ENCODE measurements at regions not wholly inside any gene's neighbourhood (a gene's known extent, or its start where the extent isn't known, plus 50 kb on each side); places are given as distances from the start of the nearest gene placed in this dataset.

DNA sequence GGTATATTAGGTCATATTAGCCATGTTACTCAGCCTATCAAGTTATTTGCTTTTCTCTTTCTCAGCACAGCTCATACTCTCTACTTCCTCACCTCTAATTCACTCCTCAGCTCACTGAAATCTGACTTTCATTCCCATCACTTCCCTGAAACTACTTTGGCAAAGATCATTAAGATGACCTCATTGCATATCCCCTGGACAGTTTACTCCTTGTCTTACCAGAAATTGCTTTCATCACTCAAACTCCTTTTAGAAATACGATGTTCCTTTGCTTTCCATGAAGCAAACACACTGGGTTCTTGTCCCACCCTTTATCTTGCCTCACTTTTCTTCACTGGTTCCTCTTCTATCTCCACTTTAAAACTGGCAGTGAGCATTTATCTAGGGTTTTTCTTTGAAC lies 354.4 kb downstream of the TUSC7 start:
- DNase-seq (ENCODE audit: low read depth in 2 of 3, low spot score in 1 of 3): no peak

DNA sequence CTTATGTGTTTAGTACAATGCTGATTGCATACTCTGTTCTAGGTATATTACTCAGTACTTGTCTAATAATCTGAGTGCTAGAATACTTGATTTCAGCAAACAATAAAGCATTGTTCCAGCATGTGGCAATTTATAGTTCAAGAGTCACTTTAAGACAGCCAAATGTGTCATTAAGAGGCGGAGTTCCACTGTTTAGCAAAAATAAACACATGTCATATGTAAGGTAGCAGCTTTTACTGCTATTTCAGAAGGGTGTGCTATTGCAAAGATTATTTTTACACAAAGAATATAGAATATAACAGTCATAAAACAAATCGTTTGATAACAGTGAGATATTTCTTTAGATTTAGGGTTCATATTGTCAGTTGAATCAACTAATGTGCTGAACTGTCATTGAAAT lies 358.7 kb downstream of the TUSC7 start:
- DNase-seq (ENCODE audit: low read depth in 2 of 3, low spot score in 1 of 3): no peak

DNA sequence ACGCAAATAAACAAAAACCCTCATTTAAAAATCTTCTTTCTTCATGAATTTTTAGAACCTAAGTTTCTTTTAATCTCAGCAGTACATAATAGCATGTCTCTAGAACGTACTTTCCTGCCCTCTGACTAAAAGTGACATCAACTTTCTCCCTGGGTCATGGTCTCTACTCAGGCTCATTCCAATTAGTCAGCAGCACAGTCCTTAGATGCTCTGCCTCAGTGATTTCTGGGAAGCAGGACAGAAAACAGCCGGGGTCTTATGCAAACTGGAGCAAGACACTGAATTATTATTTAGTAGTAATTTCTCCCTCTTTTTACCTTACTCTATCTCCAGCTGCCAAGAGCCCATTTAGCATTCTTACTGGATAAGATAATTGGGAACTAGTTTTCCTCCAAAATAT lies 365.2 kb downstream of the TUSC7 start:
- DNase-seq (ENCODE audit: low read depth in 2 of 3, low spot score in 1 of 3): no peak

DNA sequence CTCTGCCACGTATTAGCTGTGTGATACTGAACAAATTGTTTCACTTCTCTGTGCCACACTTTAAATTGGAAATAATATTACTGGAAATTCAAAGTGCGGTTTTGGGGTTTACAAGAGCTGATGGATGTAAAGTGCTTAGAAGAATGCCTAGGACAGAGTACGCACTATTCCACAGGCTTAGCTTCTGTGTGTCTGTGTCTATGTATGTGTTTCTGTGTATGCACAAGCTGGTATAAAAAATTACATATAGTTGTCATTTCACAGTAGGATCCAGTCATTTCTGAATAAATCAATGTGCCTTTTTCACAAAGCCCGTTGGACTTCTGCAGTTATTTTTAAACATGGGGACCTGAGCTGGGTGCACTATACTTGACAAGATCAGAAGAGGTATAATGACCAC lies 370.4 kb downstream of the TUSC7 start:
- DNase-seq (ENCODE audit: low read depth in 2 of 3, low spot score in 1 of 3): no peak

DNA sequence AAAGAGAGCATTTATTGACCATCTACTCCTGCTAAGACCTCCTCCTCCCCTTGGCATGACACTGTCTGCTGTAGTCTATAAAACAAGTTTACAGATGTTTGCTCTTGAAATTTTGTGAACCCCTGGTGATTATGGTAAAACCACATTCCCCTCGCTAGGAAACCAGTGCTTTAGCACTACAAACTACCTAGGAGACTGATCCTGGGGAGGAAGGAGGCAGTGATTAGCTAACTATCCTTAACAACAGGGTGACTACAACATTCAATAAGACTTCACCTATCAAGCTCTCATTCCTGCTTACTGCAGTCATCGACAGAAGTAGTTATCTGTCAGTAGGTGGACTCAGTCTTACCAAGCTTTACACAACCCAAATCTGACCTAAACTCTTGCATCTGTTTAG lies 371.3 kb downstream of the TUSC7 start:
- no peak for DNase-seq (ENCODE audit: low read depth in 2 of 3, low spot score in 1 of 3)

DNA sequence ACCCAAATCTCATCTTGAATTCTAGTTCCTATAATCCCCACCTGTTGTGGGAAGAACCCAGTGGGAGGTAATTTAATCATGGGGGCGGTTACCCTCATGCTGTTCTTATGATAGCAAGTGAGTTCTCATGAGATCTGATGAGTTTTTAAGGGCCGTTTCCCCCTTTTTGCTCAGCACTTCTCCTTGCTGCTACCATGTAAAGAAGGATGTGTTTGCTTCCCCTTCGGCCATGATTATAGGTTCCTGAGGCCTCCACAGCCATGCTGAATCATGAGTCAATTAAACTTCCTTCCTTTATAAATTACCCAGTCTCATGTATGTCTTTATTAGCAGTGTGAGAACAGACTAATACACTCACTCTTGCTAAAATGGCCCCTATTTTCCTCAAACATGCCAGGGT lies 374.7 kb downstream of the TUSC7 start:
- no peak for DNase-seq (ENCODE audit: low read depth in 2 of 3, low spot score in 1 of 3)

DNA sequence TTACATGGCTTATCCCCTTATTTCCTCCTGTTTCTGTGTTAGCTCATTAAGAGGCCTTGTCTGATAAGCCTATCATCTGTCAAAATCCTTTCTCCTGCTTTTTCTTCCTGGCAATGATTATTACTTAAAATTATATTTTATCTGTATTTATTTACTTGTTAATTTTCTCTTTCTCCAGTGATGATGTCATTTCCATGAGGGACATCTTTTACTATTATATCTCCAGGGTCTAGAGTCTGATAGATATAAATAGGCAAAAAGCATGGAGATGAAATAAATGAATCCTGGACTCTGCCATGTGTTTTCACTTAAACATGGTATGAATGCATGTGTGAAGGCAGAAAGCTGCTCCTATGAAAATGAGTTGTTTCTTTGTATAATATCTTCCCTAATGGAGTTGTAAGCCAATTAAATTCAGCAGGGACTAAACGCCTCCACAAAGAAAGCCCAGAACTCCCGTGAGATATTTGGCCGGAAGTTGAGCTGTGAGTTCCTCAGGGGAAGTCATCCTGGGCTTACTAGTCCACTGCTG lies 375.2 kb downstream of the TUSC7 start:
- DNase-seq (ENCODE audit: low read depth in 2 of 3, low spot score in 1 of 3): no peak

DNA sequence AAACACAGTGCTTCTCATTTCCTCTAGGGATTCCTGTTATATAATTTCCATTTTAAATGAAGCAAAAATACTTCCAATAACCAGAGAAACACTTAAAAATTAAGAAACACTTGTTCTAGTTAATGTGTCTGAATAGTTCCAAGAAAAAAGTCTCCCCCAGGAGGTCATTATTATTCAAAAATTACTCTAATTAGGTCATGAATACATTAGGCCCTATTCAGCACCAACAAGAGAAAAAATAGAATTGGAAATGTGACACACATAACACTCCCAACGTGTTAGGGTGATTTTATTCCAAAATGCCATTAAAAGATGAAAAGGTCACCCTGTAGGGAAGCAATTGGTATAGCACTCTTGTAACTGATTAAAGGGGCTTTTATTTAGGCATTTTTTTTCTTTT lies 382.1 kb downstream of the TUSC7 start:
- no peak for DNase-seq (ENCODE audit: low read depth in 2 of 3, low spot score in 1 of 3)

DNA sequence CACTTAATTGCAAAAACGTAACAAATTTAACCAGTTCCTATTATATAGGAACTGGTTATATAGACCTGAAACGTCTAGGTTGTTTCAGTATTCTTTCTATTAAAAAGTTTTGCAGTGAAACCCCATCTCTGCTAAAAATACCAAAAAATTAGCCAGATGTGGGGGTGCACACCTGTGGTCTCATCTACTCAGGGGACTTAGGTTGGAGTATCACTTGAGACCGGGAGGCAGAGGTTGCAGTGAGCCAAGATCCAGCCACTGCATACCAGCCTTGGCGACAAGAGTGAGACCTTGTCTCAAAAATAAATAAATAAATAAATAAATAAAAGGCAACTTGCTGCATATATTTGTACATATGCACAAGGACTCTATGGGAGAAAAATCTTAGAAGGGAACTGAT lies 387.0 kb downstream of the TUSC7 start:
- DNase-seq (ENCODE audit: low read depth in 2 of 3, low spot score in 1 of 3): no peak

DNA sequence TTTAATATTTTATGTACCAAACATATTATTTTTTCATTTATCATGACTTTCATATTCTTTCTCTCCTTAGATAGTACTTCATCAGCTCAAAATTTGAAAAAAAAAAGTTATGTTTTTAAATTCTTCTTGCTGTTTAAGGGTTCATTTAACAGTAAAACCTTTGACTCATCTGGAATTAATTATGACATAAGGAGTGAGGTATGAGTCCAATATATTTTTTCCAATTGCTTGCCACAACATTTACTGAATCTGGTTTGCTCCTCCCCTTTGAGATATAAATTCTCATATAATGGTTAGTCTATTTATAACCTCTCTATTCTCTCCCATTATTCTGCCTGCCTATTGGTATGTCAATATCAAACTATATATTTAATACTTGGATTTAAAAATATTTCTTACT lies 387.8 kb downstream of the TUSC7 start:
- DNase-seq (ENCODE audit: low read depth in 2 of 3, low spot score in 1 of 3): no peak

DNA sequence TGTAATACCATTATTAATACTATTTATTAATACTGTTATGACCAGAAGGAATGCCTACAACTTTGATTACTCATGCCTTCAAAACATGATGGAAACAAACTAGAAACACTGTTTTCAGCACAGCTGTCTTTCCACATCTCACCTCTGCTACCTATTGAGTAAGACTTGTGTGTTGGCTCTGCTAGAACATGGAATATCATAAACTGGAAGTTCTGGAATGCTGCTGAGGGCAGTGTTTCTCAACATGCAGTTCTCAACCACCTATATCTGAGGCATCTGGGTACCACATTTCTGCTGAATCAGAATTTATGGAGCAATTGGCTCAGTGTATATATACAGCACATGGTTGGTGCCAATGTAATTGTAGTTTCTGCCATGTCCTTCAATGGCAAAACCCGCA lies 392.1 kb downstream of the TUSC7 start:
- DNase-seq (ENCODE audit: low read depth in 2 of 3, low spot score in 1 of 3): no peak

DNA sequence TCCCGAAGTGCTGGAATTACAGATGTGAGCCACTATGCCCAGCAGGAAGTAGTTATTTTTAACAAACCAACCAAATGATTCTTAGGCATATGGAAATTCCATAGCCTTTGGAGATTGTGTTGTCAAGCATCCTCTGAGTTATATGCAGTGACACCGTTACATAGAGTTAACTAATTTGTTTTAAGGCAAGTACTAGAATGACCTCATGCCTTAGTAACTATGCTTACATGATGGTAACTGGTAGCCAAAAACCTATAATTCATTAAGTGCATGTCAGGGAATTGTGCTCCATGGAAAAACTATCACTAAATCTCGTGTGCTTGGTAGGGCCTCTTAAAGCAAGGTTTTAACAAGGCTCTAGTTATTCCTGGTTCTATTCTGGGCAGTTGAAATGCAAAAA lies 392.8 kb downstream of the TUSC7 start:
- no peak for DNase-seq (ENCODE audit: low read depth in 2 of 3, low spot score in 1 of 3)

DNA sequence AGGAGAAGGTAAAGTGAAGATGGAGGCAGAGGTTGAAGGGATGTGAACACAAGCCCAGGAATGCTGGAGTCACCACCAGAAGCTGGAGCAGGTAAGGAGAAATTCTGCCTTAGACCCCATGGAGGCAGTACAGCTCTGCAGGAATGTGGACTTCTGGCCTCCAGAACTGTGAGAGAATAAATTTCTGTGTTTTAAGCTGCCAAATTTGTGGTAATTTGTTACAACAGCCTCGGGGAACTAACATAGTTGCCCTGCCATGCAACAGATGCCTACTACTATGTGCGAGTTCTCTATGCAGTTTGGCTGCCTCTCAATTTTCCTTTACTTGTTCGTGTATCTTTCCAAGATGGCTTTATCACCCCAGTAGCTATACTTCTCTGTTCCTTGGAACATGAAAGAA lies 394.1 kb downstream of the TUSC7 start:
- DNase-seq (ENCODE audit: low read depth in 2 of 3, low spot score in 1 of 3): no peak

DNA sequence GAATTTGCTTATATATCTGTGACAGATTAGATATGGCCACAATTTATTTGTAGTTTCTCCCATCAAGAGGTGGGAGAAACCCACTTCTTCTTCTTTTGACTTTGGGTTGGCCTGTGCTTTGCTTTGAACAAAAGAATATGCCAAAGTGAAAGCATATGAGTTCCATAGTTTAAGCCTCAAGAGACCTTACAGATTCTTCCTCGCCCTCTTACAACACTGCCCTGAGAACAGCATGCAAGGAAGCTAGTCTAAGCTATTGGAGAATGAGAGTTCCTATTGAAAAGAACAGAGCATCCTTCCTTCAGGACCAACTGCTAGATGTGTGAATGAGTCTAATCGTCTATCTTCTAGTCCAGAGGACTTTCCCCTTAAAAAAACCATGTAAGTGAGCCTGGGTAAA lies 394.8 kb downstream of the TUSC7 start:
- DNase-seq (ENCODE audit: low read depth in 2 of 3, low spot score in 1 of 3): no peak

DNA sequence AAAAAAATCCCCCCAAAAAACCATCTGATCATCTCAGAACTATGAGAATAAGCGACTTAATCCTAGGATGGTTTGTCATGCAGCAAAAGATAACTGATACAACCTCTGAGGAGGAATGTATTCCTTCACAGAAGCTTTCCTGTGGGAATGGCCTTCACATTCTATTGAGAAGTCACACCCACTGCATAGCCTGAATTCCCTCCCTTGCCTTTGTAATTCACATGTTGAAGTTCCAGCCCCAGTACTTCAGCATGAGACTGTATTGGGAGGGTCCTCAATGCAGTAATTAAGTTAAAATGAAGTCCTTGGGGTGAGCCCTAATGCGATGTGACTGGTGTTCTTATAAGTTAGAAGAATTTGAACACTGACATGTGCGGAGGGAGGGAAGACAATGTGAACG lies 395.2 kb downstream of the TUSC7 start:
- no peak for DNase-seq (ENCODE audit: low read depth in 2 of 3, low spot score in 1 of 3)

DNA sequence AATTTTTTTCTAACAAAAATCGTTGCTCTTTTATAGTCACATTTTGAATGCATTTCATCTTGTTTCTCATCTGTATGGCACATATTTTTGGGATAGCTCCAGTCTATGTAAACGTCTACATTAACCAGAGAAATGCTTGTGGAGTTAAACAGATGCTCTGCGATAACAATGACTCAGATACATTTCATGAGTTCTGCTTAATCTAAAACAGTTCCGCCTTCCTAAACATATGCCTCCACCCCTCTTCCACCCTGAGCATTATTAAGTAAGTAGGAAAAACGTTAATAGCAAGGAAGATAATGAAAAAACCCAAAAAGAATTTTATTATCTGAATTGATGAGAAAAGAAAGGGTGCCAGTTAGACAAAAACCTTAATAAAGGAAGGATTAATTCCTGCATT lies 396.1 kb downstream of the TUSC7 start:
- no peak for DNase-seq (ENCODE audit: low read depth in 2 of 3, low spot score in 1 of 3)

DNA sequence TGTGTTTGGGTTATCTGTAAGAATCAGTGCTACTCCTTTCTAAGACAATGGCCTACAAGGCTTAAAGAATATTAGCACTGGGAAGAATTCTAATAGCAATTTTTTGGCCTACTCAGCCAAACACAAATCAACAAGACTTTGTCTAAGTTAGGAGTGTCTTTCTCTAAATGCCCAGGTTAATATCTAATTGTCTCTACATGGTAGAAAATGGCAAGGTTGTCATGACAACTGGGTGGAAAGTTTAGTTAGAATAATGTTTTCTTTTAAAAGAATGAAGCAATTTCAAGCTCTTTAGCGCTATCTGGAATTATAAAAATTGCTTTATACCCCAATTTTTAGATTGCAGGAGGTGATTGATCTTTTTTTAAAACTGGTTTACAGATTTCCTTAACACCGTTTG lies 396.8 kb downstream of the TUSC7 start:
- no peak for DNase-seq (ENCODE audit: low read depth in 2 of 3, low spot score in 1 of 3)

DNA sequence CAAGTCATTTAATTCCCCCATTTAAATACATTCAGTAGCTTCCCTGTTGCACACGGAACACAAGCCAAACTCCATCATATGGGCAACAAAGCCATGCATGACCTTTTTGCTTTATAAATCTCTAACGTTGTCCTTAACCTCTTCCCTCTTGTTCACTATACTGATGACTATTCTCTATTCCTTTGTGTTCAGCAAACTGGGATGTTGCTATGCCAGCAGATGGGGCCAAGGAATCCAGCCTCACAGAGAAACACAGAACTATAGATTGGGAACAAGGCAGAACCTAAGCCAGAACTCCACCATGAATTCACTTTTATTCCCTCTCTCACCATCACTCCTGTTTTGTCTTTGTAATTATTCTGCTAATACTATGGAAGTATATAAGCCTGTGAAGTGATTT lies 398.4 kb downstream of the TUSC7 start:
- DNase-seq (ENCODE audit: low read depth in 2 of 3, low spot score in 1 of 3): no peak

DNA sequence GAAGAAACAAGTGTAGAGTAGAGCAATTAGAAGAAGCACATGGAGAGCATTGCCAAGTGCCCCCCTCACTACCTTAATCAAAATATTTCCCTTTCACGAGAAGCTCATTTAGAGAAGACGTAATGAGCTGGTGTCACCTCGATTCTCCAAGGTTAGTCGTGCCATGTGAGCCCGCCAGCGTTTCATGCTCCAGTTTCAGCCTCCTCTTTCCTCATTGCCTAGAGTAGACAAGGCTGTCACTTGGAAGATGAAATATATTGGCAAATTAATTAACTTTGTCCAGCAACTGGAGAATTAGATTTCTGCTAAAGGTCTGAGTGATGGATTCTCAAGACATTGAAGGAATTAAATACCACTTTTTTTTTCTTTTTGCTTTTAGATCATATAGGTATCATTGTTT lies 399.6 kb downstream of the TUSC7 start:
- no peak for DNase-seq (ENCODE audit: low read depth in 2 of 3, low spot score in 1 of 3)

DNA sequence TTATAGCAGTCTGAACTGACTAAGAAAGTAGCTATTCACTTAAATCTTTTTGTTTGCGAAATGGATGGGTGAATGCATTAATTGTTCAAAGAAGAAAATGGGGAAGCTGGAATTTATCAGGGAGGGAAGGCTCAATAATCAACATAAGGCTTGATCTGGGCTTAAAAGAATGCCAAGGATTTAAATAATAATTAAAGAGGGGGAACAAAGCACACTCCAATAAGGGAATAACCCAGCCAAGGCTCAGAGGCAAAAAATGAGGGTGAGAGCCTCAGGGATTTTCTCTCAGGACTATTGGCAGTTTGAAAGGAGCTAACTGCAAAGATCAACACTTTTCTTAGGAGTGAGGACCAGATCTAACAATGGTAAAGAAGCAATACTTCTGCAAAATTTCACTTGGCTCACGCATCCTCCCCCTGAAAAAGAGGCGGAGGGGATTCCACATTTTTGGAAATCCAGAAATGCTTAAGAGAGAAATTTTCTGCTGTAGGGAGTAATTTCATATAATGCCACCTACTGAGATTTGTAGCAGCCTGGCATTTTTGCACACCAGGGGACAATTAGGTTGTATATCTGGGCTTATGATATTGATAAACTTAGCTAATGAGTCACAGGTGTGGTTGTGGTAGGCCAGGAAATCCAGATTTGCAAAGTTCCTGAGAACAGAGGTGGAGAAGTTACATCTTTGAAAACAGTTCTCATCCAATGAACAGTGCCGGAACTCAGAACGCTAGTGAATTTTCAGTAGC lies 405.1 kb downstream of the TUSC7 start:
- DNase-seq (ENCODE audit: low read depth in 2 of 3, low spot score in 1 of 3): no peak

DNA sequence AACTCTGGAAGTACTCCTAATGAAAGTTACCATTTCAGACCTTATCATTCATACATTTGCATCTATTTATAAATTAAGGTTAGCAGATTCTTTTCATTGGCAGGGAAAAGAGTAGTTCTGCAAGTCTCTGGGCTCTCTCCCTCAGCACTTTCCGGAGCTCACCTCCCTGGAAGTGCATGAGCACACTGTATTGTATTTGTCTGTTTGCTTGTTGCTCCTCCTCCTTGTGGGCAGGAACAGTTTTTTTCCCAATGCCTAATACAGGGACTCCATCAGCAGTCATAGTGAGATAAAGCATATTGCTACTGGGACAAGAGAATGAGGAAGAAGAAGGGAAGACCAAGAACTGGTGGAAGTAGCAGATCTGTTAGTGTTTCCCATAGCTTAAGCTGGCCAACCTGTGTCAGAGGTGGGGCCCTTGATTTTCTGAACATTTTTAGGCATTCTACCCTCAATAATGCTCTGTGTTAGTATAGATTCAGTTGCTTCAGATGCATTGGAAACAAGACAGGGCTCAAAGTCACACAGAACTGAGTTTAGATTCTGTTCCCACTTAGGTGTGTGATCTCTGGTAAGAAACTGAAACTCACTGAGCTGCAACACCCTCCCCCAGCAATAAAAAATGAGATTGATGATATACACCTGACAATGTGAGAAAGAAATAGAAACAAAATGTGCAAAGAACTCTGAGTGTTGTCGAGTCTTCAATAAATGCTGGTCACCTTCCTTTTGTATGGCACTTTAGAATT lies 407.8 kb downstream of the TUSC7 start:
- no peak for DNase-seq (ENCODE audit: low read depth in 2 of 3, low spot score in 1 of 3)

DNA sequence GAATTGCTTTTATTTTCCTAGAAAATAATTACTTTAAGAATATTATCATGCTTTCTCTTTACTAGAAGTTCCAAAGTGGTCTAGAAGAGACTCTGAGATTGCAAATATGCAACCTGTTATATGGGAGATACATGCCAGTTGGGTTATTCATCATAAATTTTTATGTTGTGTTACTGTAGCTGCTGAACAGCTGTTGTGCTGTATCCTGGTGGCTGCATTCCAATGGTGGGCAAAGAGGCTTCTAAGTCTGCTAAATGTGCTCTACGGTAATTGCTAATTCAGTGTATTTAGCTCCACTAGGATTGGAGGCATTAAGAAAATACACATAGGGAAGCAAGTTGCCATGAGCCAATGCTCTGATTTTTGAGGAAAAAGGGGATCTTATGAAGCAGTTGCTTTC lies 409.0 kb downstream of the TUSC7 start:
- DNase-seq (ENCODE audit: low read depth in 2 of 3, low spot score in 1 of 3): no peak

DNA sequence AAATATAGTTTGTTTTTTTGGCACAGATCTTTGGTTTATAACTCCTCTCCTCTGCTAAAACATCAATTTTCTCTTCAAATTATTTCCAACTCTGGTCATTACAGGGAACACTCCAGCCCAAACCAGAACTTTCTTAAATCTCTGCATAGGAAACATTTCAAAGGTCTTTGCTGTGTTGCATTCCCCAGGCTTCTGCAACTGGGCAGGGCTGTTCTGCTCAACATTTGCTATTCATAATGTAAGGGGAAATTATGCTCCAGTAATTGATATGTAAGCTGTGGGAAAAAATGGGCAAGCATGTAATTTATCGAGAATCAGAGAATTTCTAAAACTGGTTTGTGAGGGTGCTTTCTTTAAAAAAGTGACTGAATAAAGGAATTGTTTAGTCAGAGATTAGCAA lies 410.4 kb downstream of the TUSC7 start:
- no peak for DNase-seq (ENCODE audit: low read depth in 2 of 3, low spot score in 1 of 3)
